Smooth muscle cell (in vitro differentiated cells): ENCODE measurements at regions not wholly inside any gene's neighbourhood (a gene's known extent, or its start where the extent isn't known, plus 50 kb on each side); places are given as distances from the start of the nearest gene placed in this dataset.

ENCODE experiments used
- DNase-seq: peaks from one replicate; lab custom pipeline; 2025; ENCODE audit not compliant: unreplicated experiment; lab: John Stamatoyannopoulos, UW
- H2AFZ ChIP-seq: fragments of 200-600 bp; sonication (generic); 2 replicates; pipeline ENCODE4 v1.6.0; 2016; ENCODE audit warnings: antibody characterized with exemption, low read depth, mild to moderate bottlenecking
- H3F3A ChIP-seq: fragments of 200-600 bp; sonication (generic); 2 replicates; pipeline ENCODE4 v1.6.0; 2017; ENCODE audit warnings: antibody characterized with exemption, low read depth
- H3K27ac ChIP-seq: fragments of 200-600 bp; sonication (generic); 2 replicates; pipeline ENCODE4 v1.5.1; 2016; ENCODE audit warnings: low read depth, mild to moderate bottlenecking
- H3K27me3 ChIP-seq: fragments of 200-600 bp; sonication (generic); 2 replicates; pipeline ENCODE4 v1.6.1; 2016; ENCODE audit warnings: low read depth, mild to moderate bottlenecking
- H3K36me3 ChIP-seq: fragments of 200-600 bp; sonication (generic); 2 replicates; pipeline ENCODE4 v1.5.1; 2016; ENCODE audit warnings: low read depth
- H3K4me1 ChIP-seq: fragments of 200-600 bp; sonication (generic); 2 replicates; pipeline ENCODE4 v1.5.1; 2016; ENCODE audit warnings: low read depth
- H3K4me2 ChIP-seq: fragments of 200-600 bp; sonication (generic); 2 replicates; pipeline ENCODE4 v1.6.0; 2016; ENCODE audit warnings: mild to moderate bottlenecking
- H3K4me3 ChIP-seq: fragments of 200-600 bp; sonication (generic); 2 replicates; pipeline ENCODE4 v1.5.1; 2016; ENCODE audit warnings: mild to moderate bottlenecking
- H3K79me2 ChIP-seq: fragments of 200-600 bp; sonication (generic); 2 replicates; pipeline ENCODE4 v1.6.0; 2016; ENCODE audit warnings: low read depth, mild to moderate bottlenecking
- H3K9ac ChIP-seq: fragments of 200-600 bp; sonication (generic); 2 replicates; pipeline ENCODE4 v1.6.0; 2016; ENCODE audit warnings: low read depth
- H3K9me3 ChIP-seq: fragments of 200-600 bp; sonication (generic); replicated peaks from 2 replicates; pipeline ENCODE4 v1.5.1; 2016; ENCODE audit warnings: low read depth
- H4K20me1 ChIP-seq: fragments of 200-600 bp; sonication (generic); 2 replicates; pipeline ENCODE4 v1.6.0; 2016; ENCODE audit warnings: low read depth
- CTCF ChIP-seq: fragments of 200-600 bp; sonication (generic); IDR thresholded peaks from 2 replicates; pipeline ENCODE4 v1.5.1; 2017; ENCODE audit warnings: borderline replicate concordance, mild to moderate bottlenecking, antibody characterized with exemption; ENCODE audit not compliant: insufficient read depth, poor library complexity, severe bottlenecking
- whole genome bisulfite sequencing: methylation state at CpG from one replicate; pipeline ENCODE4 v1.1.7; 2016; ENCODE audit warnings: low lambda C conversion rate; 5-methylcytosine and 5-hydroxymethylcytosine counted together

DNA sequence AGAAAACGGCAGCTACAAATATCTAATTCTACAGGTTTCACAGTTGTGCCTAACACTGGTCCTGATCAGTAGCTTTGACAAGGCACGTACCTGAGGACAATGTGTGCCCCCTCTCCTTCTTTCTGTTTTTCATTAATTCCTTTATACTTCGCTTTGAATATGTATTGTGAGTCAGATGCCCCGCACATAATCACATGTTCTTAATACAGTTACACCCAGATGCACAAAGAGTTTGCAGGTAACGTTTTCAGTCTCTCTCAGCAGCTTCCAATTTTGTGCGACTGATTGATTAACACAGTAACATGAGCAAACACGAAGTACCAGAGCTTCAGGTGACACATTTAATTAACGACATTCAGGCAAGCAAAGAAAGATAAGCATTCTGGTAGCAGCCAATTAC is 209.8 kb upstream of the ZPLD1 start:
- no peaks in the 10 kb centered on the region for H3K4me1 ChIP-seq
- no peaks in the 10 kb centered on the region for H3K36me3 ChIP-seq

DNA sequence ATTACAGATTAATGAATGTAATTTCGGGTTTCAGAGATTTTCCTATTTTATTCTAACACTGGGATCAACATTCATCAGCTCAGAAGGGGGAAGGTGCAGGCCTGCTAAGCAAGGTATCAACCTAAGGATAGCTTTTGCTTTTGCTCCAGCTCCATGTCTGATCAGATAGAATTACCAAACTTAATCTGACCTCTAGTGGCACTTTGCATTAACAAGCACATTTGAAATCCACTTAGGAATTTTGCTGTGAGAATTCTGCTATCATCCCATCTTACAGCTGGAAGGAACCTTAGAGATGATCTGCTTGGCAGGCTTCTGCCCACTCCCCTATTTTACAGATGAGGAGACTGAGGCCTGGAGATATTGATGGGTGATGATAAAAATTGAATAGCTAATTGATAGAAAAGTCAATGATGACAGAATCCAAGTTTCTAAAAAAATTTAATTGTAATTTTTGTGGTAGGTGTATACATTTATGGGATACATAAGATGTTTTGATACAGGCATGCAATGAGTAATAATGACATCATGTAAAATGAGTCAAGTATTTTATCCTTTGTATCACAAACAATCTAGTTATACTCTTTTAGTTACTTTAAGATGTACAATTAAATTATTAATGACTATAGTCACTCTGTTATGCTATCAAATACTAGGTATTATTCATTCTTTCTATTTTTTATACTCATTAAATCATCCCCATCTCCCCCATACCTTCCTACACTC is 209.2 kb upstream of the ZPLD1 start:
- no peaks in the 10 kb centered on the region for H3K9me3 ChIP-seq
- no peak overlapping the region for H3K9ac ChIP-seq
- no peaks in the 10 kb centered on the region for H3K27me3 ChIP-seq
- WGBS: 7% methylated on average over 1 of the region's 1 CpG
- no peak for DNase-seq
- TF ChIP-seq CTCF: peak; percentile 69
- H3K27ac ChIP-seq: no peak overlapping the region
- no peaks in the 10 kb centered on the region for H3K4me1 ChIP-seq
- no peak overlapping the region for H3K4me2 ChIP-seq
- no peaks in the 10 kb centered on the region for H4K20me1 ChIP-seq
- H2AFZ ChIP-seq: no peak overlapping the region
- H3F3A ChIP-seq: no peaks in the 10 kb centered on the region
- no peaks in the 10 kb centered on the region for H3K79me2 ChIP-seq
- no peak overlapping the region for H3K4me3 ChIP-seq
- no peaks in the 10 kb centered on the region for H3K36me3 ChIP-seq

More for the DNA sequence above, 209.8 kb upstream of the ZPLD1 start:
- no peaks in the 10 kb centered on the region for H3K9me3 ChIP-seq
- H3F3A ChIP-seq: no peaks in the 10 kb centered on the region
- no peaks in the 10 kb centered on the region for H4K20me1 ChIP-seq
- H3K4me3 ChIP-seq: no peak overlapping the region
- H3K4me2 ChIP-seq: no peak overlapping the region
- 86% methylated on average over 8 of the region's 8 CpGs for WGBS
- no peak overlapping the region for H3K27ac ChIP-seq
- no peaks in the 10 kb centered on the region for H3K79me2 ChIP-seq
- no peak for TF ChIP-seq CTCF
- no peaks in the 10 kb centered on the region for H3K27me3 ChIP-seq
- DNase-seq: no peak
- peak overlapping the region; percentile 7 for H3K9ac ChIP-seq
- no peak overlapping the region for H2AFZ ChIP-seq

GRCh38 chr3:102226463-102226862 is 208.4 kb upstream of the ZPLD1 start:
- no peaks in the 10 kb centered on the region for H3K9me3 ChIP-seq
- no peaks in the 10 kb centered on the region for H3K27me3 ChIP-seq
- no peaks in the 10 kb centered on the region for H3K79me2 ChIP-seq
- H3K4me2 ChIP-seq: no peak overlapping the region
- no peaks in the 10 kb centered on the region for H4K20me1 ChIP-seq
- no peak for DNase-seq
- H3K9ac ChIP-seq: no peak overlapping the region
- WGBS: 81% methylated on average over 1 of the region's 1 CpG
- H3F3A ChIP-seq: no peaks in the 10 kb centered on the region
- TF ChIP-seq CTCF: no peak
- no peak overlapping the region for H3K4me3 ChIP-seq
- no peaks in the 10 kb centered on the region for H3K4me1 ChIP-seq
- H3K27ac ChIP-seq: no peak overlapping the region
- no peaks in the 10 kb centered on the region for H3K36me3 ChIP-seq
- H2AFZ ChIP-seq: no peak overlapping the region

- Histone ChIP-seq H3F3A (no peaks in the 10 kb centered on the region), H3K4me3 (no peak overlapping the region), H3K9ac (no peak overlapping the region), H3K9me3 (no peaks in the 10 kb centered on the region), H3K4me1 (no peaks in the 10 kb centered on the region), H3K27ac (no peak overlapping the region), H3K27me3 (no peaks in the 10 kb centered on the region), H3K4me2 (no peak overlapping the region), H4K20me1 (no peaks in the 10 kb centered on the region), H2AFZ (no peak overlapping the region), H3K36me3 (no peaks in the 10 kb centered on the region), H3K79me2 (no peaks in the 10 kb centered on the region)
- peak; percentile 20 for DNase-seq
- WGBS: 34% methylated on average over 7 of the region's 7 CpGs
- peak; percentile 98 for TF ChIP-seq CTCF
Measured at GRCh38 chr3:102229062-102229655, 205.7 kb upstream of the ZPLD1 start.
